NCI-H2107 treated with DMSO at 0.1 percent for 48 hours (cell line): ENCODE measurements at regions not wholly inside any gene's neighbourhood (a gene's known extent, or its start where the extent isn't known, plus 50 kb on each side); places are given as distances from the start of the nearest gene placed in this dataset.
"Not testable (repeated sequence)": the region's sequence is repeated elsewhere in the genome, so short reads cannot be mapped to it uniquely, and the experiment has no call there.

Experiments
- DNase-seq: peaks from one replicate; lab custom pipeline; 2025; ENCODE audit not compliant: unreplicated experiment; lab: John Stamatoyannopoulos, UW

GRCh38 chr9:108430655-108431054 lies 425.1 kb downstream of the ACTL7B start:
- DNase-seq: no peak

DNA sequence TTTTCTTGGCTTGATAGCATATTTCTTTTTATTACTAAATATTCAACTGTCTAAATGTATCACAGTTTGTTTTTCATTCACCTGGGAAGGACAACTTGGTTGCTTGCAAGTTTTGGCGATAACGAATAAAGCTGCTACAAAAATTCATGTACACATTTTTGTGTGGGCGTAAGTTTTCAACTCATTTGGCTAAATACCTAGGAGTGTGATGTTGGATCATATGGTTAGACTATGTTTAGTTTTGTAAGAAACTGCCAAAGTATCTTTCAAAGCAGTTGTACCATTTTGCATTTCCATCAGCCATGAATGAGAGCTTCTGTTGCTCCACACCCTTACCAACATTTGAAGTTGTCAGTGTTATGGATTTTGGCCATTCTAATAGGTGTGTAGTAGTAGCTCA lies 428.0 kb downstream of the ACTL7B start:
- no peak for DNase-seq

DNA sequence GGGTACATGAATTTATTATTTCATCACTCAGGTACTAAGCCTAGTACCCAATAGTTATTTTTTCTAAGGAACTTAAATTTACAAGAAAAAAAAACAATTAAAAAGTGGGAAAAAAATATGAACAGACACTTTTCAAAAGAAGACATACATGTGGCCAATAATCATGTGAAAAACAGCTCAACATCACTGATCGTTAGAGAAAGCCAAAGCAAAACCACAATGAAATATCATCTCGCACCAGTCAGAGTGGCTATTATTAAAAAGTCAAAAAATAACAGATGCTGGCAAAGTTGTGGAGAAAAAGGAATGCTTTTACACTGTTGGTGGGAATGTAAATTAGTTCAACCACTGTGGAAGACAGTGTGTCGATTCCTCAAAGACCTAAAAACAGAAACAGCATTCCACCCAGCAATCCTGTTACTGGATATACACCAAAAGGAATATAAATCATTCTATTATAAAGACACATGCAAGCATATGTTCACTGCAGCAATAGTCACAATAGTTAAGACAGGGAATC lies 429.3 kb downstream of the ACTL7B start:
- not testable (repeated sequence) for DNase-seq

DNA sequence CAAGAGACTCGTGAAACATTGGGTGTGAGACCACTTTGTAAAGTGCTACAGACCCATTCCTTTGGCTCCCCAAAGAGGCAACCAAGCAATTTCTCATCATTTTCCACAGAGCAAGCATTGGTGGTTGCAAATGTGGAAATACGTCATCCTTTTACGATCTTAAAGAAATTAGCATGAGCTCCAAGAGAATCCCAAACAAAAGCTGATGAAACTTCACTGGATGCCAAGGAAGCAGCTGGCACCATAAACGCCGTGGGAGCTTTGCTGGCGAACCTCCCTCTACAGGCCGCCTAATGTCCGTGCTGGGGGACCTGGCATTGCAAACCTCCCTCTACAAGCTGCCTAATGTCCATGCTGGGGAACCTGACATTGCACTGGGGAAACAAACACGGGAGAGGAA lies 432.4 kb downstream of the ACTL7B start:
- no peak for DNase-seq

DNA sequence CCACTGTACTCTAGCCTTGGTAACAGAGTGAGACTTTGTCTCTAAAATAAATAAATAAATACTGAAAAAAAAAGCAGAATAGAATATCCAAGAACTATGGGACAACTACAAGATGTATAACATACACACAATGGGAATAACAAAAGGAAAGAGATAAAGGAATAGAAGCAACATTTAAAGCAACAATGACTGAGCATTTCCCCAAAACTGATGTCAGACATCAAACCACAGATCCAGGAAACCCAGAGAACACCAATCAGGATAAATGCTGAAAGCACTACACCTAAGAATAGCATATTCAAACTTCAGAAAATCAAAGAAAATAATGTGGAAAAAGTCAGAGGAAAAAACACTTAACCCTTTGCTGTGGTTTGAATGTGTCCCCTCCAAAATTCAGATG lies 436.4 kb downstream of the ACTL7B start:
- DNase-seq: no peak

- DNase-seq: no peak
Observed at GRCh38 chr9:108417726-108418125, 438.1 kb downstream of the ACTL7B start.

DNA sequence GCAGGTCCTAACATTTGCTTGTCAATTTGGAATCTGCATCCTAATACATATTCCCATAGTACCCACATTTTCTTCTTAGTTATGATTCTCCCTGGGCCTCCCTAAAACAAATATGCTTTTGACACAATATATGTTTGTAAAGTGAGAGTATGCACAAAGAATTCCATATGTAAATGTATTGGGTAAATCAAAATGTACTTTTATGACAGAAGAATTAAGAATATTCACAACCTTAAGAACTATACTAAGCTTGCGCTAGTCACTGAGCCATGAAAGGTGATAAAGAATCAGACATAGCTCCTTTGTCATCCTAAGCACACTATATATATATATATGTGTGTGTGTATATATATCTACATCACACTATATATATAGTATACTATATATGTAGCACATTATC lies 438.5 kb downstream of the ACTL7B start:
- no peak for DNase-seq

DNA sequence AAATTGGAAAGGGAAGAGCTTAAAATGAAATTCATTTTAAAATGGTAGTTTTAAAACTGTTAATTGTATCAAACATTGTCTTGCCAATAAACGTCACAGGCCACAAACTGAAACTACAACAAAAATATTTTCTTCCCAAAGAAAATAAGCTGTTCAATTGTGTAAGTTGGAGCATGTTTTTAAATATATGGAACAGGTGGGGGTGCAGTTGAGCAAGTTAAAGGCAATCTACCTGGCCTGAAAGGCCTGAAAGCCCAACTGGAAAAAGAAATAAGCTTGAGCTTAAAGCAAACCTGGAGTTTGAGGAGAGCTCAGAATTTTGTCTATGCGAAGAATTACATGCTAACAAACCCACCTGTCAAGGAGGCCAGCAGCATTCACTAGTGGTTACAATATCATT lies 439.5 kb downstream of the ACTL7B start:
- DNase-seq: no peak

GRCh38 chr9:108413809-108414208 lies 442.0 kb downstream of the ACTL7B start:
- DNase-seq: no peak

DNA sequence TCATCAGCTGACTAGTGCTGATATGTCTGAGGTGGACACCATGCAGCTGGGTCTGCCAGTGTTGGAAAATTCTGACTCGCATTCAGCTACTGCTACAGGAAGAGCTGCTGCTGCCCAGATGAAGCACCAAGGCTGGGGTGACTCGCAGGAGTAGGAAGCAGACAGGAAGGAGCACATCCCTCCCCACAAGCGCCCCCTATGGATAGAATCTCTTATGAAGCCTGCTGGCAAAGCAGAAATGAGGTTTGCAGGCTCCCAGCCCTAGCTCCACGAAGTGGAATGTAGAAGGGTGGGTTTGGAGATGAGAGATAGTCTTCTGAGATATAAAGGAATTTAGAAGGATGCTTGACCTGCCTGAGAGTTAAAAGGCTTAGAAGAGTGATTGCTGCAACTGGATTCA lies 443.0 kb downstream of the ACTL7B start:
- no peak for DNase-seq

DNA sequence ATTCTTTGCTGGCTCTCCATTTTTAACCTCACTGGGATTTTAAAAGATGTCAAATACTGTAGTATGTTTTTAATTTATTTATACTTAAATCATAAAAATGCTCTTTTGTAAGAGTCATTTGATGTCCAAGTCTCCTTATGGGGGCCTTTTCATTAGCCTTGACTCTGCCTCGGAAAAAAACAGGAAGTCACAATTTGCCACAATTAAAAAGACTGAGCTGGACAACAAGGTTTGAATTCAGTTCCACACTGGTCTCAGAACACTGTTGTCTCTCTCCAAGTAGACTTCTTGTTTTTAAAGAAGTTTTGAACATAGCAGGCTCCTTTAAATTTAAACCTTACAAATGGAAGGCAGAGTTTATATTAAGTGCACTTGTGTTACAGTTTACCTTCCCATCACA lies 444.2 kb downstream of the ACTL7B start:
- DNase-seq: no peak

GRCh38 chr9:108410161-108410560 lies 445.6 kb downstream of the ACTL7B start:
- no peak for DNase-seq

DNA sequence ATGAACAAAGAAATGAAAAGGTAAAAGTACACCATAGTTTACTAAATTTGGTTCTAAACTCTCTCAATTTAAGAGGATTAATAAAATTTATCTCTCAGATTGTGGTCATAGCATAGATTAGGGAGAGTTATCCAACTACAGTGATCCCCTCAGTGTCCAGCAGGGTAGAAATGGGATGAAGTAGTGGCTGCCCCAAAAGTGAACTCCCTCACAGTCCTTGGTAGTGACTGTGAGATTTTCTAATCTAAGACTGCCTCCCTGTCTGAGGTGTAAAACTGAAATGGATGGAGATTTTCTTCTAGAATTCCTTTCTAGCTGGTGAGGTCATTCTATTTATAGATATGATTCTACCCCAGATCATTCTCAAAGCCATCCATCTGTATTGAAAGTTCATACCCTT lies 455.5 kb downstream of the ACTL7B start:
- DNase-seq: no peak

GRCh38 chr9:108399851-108400250 lies 455.9 kb downstream of the ACTL7B start:
- DNase-seq: no peak

DNA sequence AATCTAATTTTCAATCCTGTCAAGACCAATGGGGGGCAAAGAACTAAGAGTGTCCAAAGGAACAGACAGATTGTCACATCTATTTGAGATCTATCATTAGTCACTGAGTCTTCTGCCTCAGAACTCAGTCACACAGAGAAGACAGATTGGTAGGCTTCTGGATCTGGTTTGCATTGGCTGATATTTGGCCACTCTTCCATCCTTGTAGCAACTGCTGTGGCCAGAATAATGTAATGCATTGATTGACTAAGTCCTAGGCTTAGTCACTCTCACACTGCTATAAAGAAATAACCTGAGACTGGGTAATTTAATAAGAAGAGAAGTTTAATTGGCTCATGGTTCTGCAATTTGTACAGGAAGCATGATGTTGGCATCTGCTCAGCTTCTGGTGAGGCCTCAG lies 458.5 kb downstream of the ACTL7B start:
- DNase-seq: no peak

- no peak for DNase-seq
Observed at GRCh38 chr9:108396611-108397010, 459.2 kb downstream of the ACTL7B start.

DNA sequence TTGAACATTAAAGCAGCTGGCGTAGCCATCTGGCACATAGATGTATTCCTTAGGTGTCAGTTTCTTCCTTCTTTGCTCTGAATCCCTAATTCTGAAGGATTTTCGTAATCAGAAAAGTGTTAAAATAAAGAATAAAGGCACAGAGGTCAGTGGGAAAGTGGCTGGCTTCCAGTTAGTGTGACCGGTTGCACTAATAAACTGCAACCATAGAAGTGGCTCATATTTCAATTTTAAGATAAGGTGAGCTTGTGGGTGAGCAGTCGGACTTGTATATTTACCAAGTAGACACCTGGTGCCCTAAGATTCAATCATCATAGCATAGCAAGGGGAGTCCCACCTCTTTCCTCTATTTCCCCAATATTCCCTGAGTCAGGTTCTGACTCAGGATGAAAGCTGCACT lies 459.6 kb downstream of the ACTL7B start:
- no peak for DNase-seq

DNA sequence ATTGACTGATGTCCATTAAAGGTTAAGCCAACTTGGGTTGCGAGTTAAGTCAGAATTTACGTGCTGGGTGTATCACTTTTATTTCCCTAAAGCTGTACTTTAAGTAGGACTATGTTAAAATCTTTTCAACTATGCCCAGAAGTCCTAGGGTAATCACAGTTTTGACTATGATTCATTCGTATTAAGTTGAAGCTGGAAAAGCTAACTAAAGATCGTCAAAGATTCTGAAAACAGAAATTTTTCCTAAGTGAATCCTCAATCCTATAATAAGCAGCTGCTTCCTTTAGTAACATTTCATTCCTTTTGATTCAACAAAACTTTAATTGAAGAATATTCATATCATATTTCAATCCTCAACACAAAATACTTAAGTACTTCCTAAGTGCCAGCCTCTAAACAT lies 460.4 kb downstream of the ACTL7B start:
- DNase-seq: no peak

- DNase-seq: no peak
Observed at GRCh38 chr9:108394726-108395125, 461.1 kb downstream of the ACTL7B start.

GRCh38 chr9:108393481-108394001 lies 462.2 kb downstream of the ACTL7B start:
- DNase-seq: not testable (repeated sequence)

DNA sequence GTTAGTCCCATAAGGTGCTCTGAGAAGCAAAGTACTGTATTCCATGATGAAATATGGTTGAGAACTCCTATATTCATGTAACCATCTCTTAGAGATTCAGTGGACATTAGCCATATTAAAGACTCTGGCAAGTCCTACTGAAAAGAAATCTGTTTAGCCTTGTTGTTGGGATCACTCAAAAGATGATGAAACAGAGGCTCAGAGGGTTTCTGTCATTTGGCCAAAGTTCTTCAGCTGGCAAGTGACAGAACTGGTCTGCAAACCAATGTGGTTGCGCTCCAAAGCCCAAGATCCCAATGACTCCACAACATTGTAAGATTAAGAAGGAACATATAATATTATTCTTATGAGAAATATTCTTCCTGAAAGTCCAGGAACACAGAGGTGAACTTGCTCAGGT lies 462.9 kb downstream of the ACTL7B start:
- DNase-seq: no peak

DNA sequence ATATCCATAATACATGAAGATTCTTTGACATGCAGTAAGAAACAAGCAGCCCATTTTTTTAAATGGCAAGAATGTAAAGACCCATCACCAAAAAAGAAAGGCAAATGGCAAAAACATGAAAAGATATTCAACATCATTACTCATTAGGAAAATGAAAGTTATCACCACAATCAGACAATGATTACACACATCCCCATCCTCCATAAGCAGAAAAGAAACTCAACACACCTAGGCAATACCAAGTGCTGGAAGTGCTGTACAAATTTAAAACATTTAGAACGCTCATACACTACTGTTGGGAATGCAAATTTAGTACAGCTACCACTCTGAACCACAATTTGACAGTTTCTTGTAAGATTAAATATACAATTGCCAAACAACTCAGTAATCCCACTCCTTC lies 466.7 kb downstream of the ACTL7B start:
- no peak for DNase-seq

DNA sequence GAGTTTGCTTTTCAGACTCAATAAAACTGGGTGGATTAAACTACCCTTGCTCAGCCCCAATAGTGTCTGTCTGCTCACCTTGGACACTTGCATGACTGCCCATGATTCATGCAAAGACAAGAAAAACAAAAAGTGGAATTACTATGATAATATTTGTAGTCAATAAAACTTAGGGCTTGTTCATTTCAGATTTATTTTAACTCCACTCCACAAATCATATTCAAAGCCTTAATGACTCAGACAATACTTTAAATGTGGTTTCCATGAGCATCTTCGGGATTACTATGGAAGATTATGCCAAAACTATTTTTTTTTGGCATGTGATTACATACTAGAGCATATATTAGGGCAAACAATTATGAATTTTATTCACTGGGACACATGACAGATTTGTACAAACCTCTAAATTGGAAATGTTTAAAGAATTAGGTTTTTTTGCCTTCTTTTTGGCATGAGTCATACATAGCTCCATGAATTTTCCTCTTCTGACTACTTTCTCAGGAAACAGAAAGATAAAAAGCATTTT lies 468.9 kb downstream of the ACTL7B start:
- no peak for DNase-seq
